ENCODE measurements at regions not wholly inside any gene's neighbourhood (a gene's known extent, or its start where the extent isn't known, plus 50 kb on each side); places are given as distances from the start of the nearest gene placed in this dataset.

DNA sequence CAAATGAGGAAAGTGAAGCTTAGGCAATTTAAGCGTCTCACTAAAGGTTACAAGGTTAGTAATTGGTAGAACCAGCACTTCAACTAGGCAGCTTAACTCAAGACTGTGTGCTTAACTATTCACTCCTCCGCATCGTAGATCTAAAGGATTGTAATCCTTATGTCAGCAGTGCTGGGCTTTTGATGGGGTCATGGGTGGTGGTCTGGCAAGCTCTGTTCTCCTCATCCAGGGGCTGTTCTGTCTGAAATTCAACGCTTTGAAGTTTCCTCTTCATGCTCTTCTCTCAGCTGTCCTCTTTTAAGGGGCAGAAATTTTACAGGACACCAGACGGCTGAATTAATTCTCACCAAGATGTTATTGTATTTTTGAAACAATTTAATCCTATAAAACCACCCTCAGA is 165.5 kb upstream of the FAM98A start:
- H3K27ac Mint-ChIP-seq = no peak overlapping the region

GRCh38 chr2:33763671-33764310 is 164.7 kb upstream of the FAM98A start:
- Mint-ChIP-seq H3K36me3 (no peaks in the 10 kb centered on the region), H3K9me3 (peaks cover 8% of the 10 kb centered on the region), H3K4me3 (no peak overlapping the region), H3K27me3 (no peaks in the 10 kb centered on the region), H3K4me1 (ENCODE audit: unreplicated experiment) (peaks cover 15% of the 10 kb centered on the region), H3K27ac (peak overlapping the region; percentile 66)
- TF ChIP-seq, protein P1, sequence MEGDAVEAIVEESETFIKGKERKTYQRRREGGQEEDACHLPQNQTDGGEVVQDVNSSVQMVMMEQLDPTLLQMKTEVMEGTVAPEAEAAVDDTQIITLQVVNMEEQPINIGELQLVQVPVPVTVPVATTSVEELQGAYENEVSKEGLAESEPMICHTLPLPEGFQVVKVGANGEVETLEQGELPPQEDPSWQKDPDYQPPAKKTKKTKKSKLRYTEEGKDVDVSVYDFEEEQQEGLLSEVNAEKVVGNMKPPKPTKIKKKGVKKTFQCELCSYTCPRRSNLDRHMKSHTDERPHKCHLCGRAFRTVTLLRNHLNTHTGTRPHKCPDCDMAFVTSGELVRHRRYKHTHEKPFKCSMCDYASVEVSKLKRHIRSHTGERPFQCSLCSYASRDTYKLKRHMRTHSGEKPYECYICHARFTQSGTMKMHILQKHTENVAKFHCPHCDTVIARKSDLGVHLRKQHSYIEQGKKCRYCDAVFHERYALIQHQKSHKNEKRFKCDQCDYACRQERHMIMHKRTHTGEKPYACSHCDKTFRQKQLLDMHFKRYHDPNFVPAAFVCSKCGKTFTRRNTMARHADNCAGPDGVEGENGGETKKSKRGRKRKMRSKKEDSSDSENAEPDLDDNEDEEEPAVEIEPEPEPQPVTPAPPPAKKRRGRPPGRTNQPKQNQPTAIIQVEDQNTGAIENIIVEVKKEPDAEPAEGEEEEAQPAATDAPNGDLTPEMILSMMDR (conservative IDR thresholded peaks at IDR 0.05) = no peak
- no peak for DNase-seq (ENCODE audit: extremely low spot score, unreplicated experiment)

More for the DNA sequence above, 165.5 kb upstream of the FAM98A start:
- no peaks in the 10 kb centered on the region for H3K27me3 Mint-ChIP-seq
- no peak for DNase-seq (ENCODE audit: extremely low spot score, unreplicated experiment)
- H3K36me3 Mint-ChIP-seq = no peaks in the 10 kb centered on the region
- peaks cover 4% of the 10 kb centered on the region for H3K9me3 Mint-ChIP-seq
- H3K4me1 Mint-ChIP-seq (ENCODE audit: unreplicated experiment) = peaks cover 15% of the 10 kb centered on the region
- no peak overlapping the region for H3K4me3 Mint-ChIP-seq
- TF ChIP-seq, protein P1 (conservative IDR thresholded peaks at IDR 0.05) = no peak

- no peaks in the 10 kb centered on the region for H3K36me3 Mint-ChIP-seq
These were observed 163.5 kb upstream of the FAM98A start for GRCh38 chr2:33762636-33763035.

GRCh38 chr2:33746208-33746800 is 147.2 kb upstream of the FAM98A start:
- H3K4me3 Mint-ChIP-seq = no peak overlapping the region
- H3K27ac Mint-ChIP-seq = no peak overlapping the region
- H3K36me3 Mint-ChIP-seq = no peaks in the 10 kb centered on the region
- no peaks in the 10 kb centered on the region for H3K4me1 Mint-ChIP-seq (ENCODE audit: unreplicated experiment)
- H3K9me3 Mint-ChIP-seq = peaks cover 7% of the 10 kb centered on the region
- TF ChIP-seq, protein P1 (conservative IDR thresholded peaks at IDR 0.05) = no peak
- DNase-seq (ENCODE audit: extremely low spot score, unreplicated experiment) = no peak
- peaks cover 3% of the 10 kb centered on the region for H3K27me3 Mint-ChIP-seq

More at GRCh38 chr2:33762636-33763035, 163.5 kb upstream of the FAM98A start:
- Mint-ChIP-seq H3K4me3 (no peak overlapping the region), H3K4me1 (ENCODE audit: unreplicated experiment) (peaks cover 15% of the 10 kb centered on the region), H3K27me3 (no peaks in the 10 kb centered on the region), H3K27ac (no peak overlapping the region), H3K9me3 (peaks cover 9% of the 10 kb centered on the region)
- TF ChIP-seq, protein P1 (conservative IDR thresholded peaks at IDR 0.05) = no peak
- DNase-seq (ENCODE audit: extremely low spot score, unreplicated experiment) = no peak

DNA sequence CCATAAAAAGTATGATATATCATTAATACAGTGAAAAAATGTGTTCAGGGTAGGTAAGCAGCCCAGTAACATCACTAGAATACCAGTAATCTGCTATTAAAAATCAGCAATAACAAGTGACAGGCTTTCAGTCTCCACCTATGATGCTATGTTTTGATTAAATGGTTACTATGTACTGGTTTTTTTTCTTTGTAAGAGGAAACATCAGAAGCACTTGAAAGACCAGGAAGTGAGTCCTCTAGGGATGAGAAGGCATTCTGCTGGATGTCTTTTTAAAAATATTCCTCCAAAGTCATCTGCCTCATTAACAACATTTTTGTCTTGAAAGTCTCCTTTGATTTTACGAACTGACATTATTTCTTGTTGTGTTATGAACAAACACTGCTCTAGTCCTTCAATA is 136.0 kb upstream of the FAM98A start:
- TF ChIP-seq, protein P1 (conservative IDR thresholded peaks at IDR 0.05) = no peak
- no peak overlapping the region for H3K27ac Mint-ChIP-seq
- DNase-seq (ENCODE audit: extremely low spot score, unreplicated experiment) = no peak
- no peaks in the 10 kb centered on the region for H3K27me3 Mint-ChIP-seq
- H3K36me3 Mint-ChIP-seq = no peaks in the 10 kb centered on the region
- no peak overlapping the region for H3K4me3 Mint-ChIP-seq
- peaks cover 4% of the 10 kb centered on the region for H3K9me3 Mint-ChIP-seq
- no peaks in the 10 kb centered on the region for H3K4me1 Mint-ChIP-seq (ENCODE audit: unreplicated experiment)
